ENCODE measurements at regions not wholly inside any gene's neighbourhood (a gene's known extent, or its start where the extent isn't known, plus 50 kb on each side); places are given as distances from the start of the nearest gene placed in this dataset.
"Not testable (repeated sequence)": the region's sequence is repeated elsewhere in the genome, so short reads cannot be mapped to it uniquely, and the experiment has no call there.

DNA sequence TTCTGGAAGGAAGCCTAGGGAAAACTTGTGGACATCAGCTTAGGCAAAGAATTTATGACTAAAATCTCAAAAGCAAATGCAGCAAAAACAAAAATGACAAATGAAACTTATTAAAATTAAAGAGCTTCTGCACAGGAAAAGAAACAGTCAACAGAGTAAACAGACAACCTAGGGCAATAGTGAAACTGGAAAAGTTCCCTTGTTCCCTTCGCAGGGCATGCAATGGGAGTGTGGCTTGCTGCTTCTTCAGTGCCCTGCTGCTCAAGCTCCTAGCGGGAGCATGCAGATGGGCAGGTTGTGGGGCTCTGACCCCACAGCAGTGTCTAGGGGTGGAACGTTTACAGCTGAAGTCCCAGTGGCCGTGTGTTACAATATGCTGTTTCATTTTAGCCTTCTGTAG lies 1797.4 kb downstream of the NCAM2 start:
- no peak overlapping the region for H3K4me3 ChIP-seq (ENCODE audit: low read depth, low read length)
- DNase-seq (ENCODE audit: low read depth, low spot score) = no peak
- in situ Hi-C loops (cut with HindIII; ENCODE audit: low sequenced_read_pairs) = no loop called here
- TF ChIP-seq, protein P1, sequence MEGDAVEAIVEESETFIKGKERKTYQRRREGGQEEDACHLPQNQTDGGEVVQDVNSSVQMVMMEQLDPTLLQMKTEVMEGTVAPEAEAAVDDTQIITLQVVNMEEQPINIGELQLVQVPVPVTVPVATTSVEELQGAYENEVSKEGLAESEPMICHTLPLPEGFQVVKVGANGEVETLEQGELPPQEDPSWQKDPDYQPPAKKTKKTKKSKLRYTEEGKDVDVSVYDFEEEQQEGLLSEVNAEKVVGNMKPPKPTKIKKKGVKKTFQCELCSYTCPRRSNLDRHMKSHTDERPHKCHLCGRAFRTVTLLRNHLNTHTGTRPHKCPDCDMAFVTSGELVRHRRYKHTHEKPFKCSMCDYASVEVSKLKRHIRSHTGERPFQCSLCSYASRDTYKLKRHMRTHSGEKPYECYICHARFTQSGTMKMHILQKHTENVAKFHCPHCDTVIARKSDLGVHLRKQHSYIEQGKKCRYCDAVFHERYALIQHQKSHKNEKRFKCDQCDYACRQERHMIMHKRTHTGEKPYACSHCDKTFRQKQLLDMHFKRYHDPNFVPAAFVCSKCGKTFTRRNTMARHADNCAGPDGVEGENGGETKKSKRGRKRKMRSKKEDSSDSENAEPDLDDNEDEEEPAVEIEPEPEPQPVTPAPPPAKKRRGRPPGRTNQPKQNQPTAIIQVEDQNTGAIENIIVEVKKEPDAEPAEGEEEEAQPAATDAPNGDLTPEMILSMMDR (IDR thresholded peaks at IDR 0.05; ENCODE audit: low read depth, low read length) = no peak

DNA sequence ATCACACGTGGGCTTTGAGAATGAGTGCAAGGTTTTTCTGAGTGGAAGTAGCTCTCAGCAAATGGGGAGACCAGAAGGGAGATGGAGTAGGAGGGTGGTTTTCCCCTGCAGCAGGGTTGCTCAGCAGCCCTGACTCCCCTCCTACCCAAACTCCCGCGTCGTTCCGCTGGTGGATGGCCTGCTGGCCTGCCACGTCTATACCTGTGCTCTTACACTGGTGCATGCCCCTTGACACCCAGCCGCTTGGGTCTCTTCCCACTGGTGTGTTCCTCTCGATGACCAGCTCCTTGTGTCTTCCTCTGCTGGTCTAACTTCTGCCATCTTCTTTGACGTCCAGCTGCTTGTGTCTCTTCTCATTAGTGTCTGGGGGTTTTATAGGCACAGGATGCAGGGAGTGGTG lies 1797.9 kb downstream of the NCAM2 start:
- no peak for DNase-seq (ENCODE audit: low read depth, low spot score)
- in situ Hi-C loops (cut with HindIII; ENCODE audit: low sequenced_read_pairs) = no loop called here
- TF ChIP-seq, protein P1 (IDR thresholded peaks at IDR 0.05; ENCODE audit: low read depth, low read length) = no peak
- H3K4me3 ChIP-seq (ENCODE audit: low read depth, low read length) = no peak overlapping the region

DNA sequence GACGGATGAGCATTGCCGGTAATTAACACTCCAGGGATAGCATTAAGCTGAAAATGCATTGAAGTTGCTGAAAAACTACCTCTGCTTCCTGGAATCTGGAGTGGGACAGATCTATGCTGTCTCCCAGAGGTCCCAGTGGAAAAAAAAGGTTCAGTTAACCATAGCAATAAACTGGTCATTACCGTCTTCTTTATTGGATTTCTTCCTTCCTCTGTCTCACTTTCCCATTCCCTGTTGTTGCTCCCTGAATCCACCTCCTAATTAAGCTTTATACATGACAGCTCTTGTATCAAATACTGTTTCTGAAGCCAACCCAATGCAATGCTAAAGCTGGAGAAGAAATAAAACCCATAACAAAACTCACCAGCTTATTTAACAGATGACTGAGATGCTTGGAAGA lies 1805.9 kb downstream of the NCAM2 start:
- DNase-seq (ENCODE audit: low read depth, low spot score) = no peak
- in situ Hi-C loops (cut with HindIII; ENCODE audit: low sequenced_read_pairs) = no loop called here
- TF ChIP-seq, protein P1 (IDR thresholded peaks at IDR 0.05; ENCODE audit: low read depth, low read length) = no peak
- no peak overlapping the region for H3K4me3 ChIP-seq (ENCODE audit: low read depth, low read length)

DNA sequence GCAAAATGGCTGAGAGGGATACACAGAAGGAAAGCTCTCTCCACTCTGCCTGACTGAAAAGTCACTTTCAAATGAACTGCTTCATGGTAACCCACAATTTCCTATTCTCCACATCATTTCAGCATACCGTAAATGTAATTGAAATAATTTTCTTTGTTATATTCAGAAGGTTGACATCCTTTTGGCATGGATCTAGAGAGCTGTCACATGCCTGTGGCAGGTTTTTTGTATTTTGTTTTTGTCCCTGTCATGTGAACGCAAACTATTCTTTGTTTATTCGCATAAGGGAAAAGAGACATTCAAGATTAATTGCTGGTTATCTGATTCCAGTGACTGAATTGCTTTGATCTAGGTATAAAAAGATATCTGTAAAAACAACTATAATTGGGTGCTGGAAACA lies 1808.1 kb downstream of the NCAM2 start:
- in situ Hi-C loops (cut with HindIII; ENCODE audit: low sequenced_read_pairs) = no loop called here
- H3K4me3 ChIP-seq (ENCODE audit: low read depth, low read length) = no peak overlapping the region
- TF ChIP-seq, protein P1 (IDR thresholded peaks at IDR 0.05; ENCODE audit: low read depth, low read length) = no peak
- no peak for DNase-seq (ENCODE audit: low read depth, low spot score)

DNA sequence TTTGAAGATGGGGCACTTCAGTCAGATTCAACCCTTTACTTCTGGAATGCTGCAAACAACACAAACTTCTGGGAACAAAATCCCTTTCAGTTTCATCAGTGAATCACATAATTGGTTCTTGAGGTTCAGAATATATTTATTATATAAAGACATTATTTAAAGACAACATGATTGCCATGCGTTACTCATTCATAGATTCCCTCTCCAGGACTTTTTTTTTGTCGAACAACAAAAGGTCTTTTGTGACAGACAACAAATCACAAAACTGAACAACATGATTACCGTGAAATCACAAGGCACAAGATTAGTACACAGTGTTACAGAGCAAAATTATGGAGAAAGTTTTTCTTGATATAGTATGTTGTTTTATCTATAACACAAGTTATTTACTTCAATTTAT lies 1815.0 kb downstream of the NCAM2 start:
- no peak for DNase-seq (ENCODE audit: low read depth, low spot score)
- H3K4me3 ChIP-seq (ENCODE audit: low read depth, low read length) = no peak overlapping the region
- TF ChIP-seq, protein P1 (IDR thresholded peaks at IDR 0.05; ENCODE audit: low read depth, low read length) = no peak
- in situ Hi-C loops (cut with HindIII; ENCODE audit: low sequenced_read_pairs) = no loop called here

DNA sequence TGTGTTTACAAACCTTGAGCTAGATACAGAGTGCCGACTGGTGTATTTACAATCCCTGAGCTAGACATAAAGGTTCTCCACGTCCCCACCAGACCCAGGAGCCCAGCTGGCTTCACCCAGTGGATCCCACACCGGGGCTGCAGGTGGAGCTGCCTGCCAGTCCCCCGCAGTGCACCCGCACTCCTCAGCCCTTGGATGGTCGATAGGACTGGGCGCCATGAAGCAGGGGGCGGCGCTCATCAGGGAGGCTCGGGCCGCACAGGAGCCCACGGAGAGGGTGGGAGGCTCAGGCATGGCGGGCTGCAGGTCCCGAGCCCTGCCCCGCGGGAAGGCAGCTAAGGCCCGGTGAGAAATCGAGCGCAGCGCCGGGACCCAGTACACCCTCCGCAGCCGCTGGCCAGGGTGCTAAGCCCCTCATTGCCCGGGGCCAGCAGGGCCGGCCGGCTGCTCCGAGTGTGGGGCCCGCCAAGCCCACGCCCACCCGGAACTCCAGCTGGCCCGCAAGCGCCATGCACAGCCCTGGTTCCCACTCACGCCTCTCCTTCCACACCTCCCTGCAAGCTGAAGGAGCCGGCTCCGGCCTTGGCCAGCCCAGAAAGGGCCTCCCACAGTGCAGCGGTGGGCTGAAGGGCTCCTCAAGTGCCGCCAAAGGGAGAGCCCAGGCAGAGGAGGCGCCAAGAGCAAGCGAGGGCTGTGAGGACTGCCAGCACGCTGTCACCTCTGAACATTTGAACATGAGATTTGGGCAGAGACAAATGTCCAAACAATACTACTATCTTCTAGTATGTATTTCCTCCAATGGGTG lies 1820.7 kb downstream of the NCAM2 start:
- DNase-seq (ENCODE audit: low read depth, low spot score); in situ Hi-C loops (cut with HindIII; ENCODE audit: low sequenced_read_pairs); H3K4me3 ChIP-seq (ENCODE audit: low read depth, low read length): not testable (repeated sequence)

DNA sequence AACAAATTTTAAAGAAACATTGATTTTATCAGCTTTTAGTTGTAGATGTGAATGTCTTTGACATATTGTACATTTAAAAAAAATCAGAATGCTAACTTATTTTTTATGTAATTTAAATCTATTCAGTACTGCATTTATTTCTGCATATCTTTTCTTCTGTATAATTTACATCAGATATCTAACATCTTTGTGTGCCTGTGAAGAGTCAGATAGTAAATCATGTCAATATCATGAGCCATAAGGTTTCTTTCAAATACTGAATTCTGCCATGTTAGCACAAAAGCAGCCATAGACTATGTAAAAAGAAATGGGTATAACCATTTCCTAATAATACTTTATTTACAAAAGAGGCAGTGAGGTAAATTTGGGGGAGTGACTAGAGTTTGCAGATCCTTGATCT lies 1829.2 kb downstream of the NCAM2 start:
- H3K4me3 ChIP-seq (ENCODE audit: low read depth, low read length) = no peak overlapping the region
- TF ChIP-seq, protein P1 (IDR thresholded peaks at IDR 0.05; ENCODE audit: low read depth, low read length) = no peak
- no peak for DNase-seq (ENCODE audit: low read depth, low spot score)
- in situ Hi-C loops (cut with HindIII; ENCODE audit: low sequenced_read_pairs) = no loop called here
